ENCODE measurements at regions not wholly inside any gene's neighbourhood (a gene's known extent, or its start where the extent isn't known, plus 50 kb on each side); places are given as distances from the start of the nearest gene placed in this dataset.
"Not testable (repeated sequence)": the region's sequence is repeated elsewhere in the genome, so short reads cannot be mapped to it uniquely, and the experiment has no call there.

GRCh38 chr13:55613429-55614187, 1527.1 kb upstream of the PRR20A start:
- Histone ChIP-seq H3K4me1 (ENCODE audit: control insufficient read depth, insufficient read depth, low read length, poor library complexity, severe bottlenecking) (no peaks in the 10 kb centered on the region), H3K36me3 (ENCODE audit: control insufficient read depth, insufficient read depth, low read length) (no peaks in the 10 kb centered on the region), H3K27ac (ENCODE audit: low read depth, low read length, severe bottlenecking) (no peak overlapping the region), H3K4me3 (ENCODE audit: extremely low read depth, insufficient read depth, low read length, poor library complexity, severe bottlenecking) (no peak overlapping the region), H3K9me3 (ENCODE audit: control insufficient read depth, low read length) (no peaks in the 10 kb centered on the region)
- 83% methylated on average over 1 of the region's 4 CpGs; no CpG with 5 or more reads in 1 of the 2 experiments for WGBS, 2 experiments (ENCODE audit: insufficient coverage in 2 of 2)

DNA sequence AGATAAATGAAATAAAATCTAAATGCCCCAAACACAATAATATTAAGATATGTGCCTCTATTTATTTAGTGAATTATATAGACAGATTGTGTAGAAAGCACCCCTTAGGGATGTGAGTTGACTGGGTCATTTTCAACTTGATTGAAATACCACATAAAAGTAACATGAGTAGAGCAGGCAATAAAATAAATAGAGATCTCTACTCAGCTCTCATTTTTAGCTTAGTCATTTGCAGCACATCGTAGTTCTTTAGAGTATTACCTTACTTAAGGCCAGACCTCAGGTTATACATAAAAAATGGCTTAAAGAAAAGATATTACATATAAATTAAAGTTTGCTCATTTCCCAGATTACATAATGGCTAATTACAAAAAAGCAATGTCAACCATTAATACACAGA, 1525.6 kb upstream of the PRR20A start:
- WGBS, 2 experiments (ENCODE audit: insufficient coverage in 2 of 2): no CpG with 5 or more reads among the region's 1 CpG
- H3K4me1 ChIP-seq (ENCODE audit: control insufficient read depth, insufficient read depth, low read length, poor library complexity, severe bottlenecking): no peaks in the 10 kb centered on the region

DNA sequence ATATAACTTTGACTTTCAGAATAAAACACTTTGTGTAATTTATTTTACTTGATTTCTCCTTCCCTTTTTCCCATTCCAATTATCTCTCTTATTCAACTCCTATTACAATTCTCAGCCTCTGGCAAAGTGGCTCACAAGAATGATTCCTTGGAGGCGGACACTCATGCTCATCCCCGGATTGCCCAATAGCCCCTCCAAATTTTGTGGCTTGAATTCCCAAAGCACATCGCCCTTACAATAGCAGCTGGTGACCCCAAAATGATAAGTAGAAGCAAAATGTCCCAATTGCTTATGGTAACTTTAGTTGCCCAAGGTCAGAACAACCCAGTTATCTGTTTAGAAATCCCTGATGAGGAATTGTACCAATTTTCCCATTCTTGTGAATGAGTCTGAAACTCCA, 1523.5 kb upstream of the PRR20A start:
- no peak overlapping the region for H3K4me3 ChIP-seq (ENCODE audit: extremely low read depth, insufficient read depth, low read length, poor library complexity, severe bottlenecking)
- no peaks in the 10 kb centered on the region for H3K9me3 ChIP-seq (ENCODE audit: control insufficient read depth, low read length)
- H3K36me3 ChIP-seq (ENCODE audit: control insufficient read depth, insufficient read depth, low read length): no peaks in the 10 kb centered on the region
- no peak overlapping the region for H3K27ac ChIP-seq (ENCODE audit: low read depth, low read length, severe bottlenecking)
- WGBS, 2 experiments (ENCODE audit: insufficient coverage in 2 of 2): 100% methylated on average over 1 of the region's 3 CpGs
- no peaks in the 10 kb centered on the region for H3K4me1 ChIP-seq (ENCODE audit: control insufficient read depth, insufficient read depth, low read length, poor library complexity, severe bottlenecking)

More for the DNA sequence above, 1525.6 kb upstream of the PRR20A start:
- Histone ChIP-seq H3K9me3 (ENCODE audit: control insufficient read depth, low read length) (no peaks in the 10 kb centered on the region), H3K4me3 (ENCODE audit: extremely low read depth, insufficient read depth, low read length, poor library complexity, severe bottlenecking) (no peak overlapping the region), H3K27ac (ENCODE audit: low read depth, low read length, severe bottlenecking) (no peak overlapping the region), H3K36me3 (ENCODE audit: control insufficient read depth, insufficient read depth, low read length) (no peaks in the 10 kb centered on the region)

DNA sequence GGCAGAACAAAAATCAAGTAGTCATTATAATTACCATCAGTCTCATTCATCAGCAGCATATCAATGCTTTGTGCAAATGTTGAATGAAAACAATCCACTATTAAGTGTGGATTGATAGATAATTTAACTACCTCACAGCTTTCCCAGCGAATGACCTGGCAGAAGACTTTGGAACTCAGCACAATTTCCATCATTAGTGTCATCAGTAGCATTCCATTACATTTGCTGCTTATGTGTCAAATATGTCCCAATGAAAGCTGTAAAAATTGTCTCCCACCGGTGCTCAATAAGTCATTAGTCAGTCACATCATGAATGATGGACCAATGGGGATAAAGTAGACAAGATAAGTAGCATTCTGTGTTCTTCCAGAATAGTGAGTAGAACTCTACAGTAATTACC, 1513.5 kb upstream of the PRR20A start:
- no peaks in the 10 kb centered on the region for H3K9me3 ChIP-seq (ENCODE audit: control insufficient read depth, low read length)
- no peaks in the 10 kb centered on the region for H3K4me1 ChIP-seq (ENCODE audit: control insufficient read depth, insufficient read depth, low read length, poor library complexity, severe bottlenecking)
- H3K36me3 ChIP-seq (ENCODE audit: control insufficient read depth, insufficient read depth, low read length): no peaks in the 10 kb centered on the region
- H3K27ac ChIP-seq (ENCODE audit: low read depth, low read length, severe bottlenecking): no peak overlapping the region
- WGBS, 2 experiments (ENCODE audit: insufficient coverage in 2 of 2): 88 to 100% methylated on average over 1 to 2 of the region's 2 CpGs
- no peak overlapping the region for H3K4me3 ChIP-seq (ENCODE audit: extremely low read depth, insufficient read depth, low read length, poor library complexity, severe bottlenecking)

DNA sequence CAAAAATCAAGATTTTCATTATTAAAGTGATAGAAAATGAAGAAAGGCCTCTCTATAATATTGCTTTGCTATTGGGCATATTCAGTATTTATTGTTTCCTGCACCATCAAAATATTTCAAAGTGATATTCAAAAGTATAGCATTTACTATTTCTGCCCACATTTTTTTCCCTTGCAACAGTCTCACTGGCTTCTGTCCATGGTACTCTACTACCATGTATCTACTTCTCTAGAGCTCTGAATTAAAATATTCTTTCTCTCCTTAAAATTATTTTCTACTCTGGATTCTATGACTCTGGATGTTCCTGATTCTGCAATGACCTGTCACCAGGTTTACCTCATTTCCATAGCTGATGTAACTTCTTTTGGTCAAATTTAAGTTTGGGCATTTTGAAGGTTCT, 1508.3 kb upstream of the PRR20A start:
- Histone ChIP-seq H3K9me3 (ENCODE audit: control insufficient read depth, low read length) (no peaks in the 10 kb centered on the region), H3K36me3 (ENCODE audit: control insufficient read depth, insufficient read depth, low read length) (no peaks in the 10 kb centered on the region), H3K4me1 (ENCODE audit: control insufficient read depth, insufficient read depth, low read length, poor library complexity, severe bottlenecking) (no peaks in the 10 kb centered on the region), H3K4me3 (ENCODE audit: extremely low read depth, insufficient read depth, low read length, poor library complexity, severe bottlenecking) (no peak overlapping the region), H3K27ac (ENCODE audit: low read depth, low read length, severe bottlenecking) (no peak overlapping the region)

GRCh38 chr13:55649485-55649884, 1491.2 kb upstream of the PRR20A start:
- Histone ChIP-seq H3K4me3 (ENCODE audit: extremely low read depth, insufficient read depth, low read length, poor library complexity, severe bottlenecking) (no peak overlapping the region), H3K4me1 (ENCODE audit: control insufficient read depth, insufficient read depth, low read length, poor library complexity, severe bottlenecking) (no peaks in the 10 kb centered on the region), H3K27ac (ENCODE audit: low read depth, low read length, severe bottlenecking) (no peak overlapping the region), H3K9me3 (ENCODE audit: control insufficient read depth, low read length) (no peaks in the 10 kb centered on the region), H3K36me3 (ENCODE audit: control insufficient read depth, insufficient read depth, low read length) (no peaks in the 10 kb centered on the region)
- WGBS, 2 experiments (ENCODE audit: insufficient coverage in 2 of 2): 100% methylated on average over 1 of the region's 1 CpG; no CpG with 5 or more reads in 1 of the 2 experiments

DNA sequence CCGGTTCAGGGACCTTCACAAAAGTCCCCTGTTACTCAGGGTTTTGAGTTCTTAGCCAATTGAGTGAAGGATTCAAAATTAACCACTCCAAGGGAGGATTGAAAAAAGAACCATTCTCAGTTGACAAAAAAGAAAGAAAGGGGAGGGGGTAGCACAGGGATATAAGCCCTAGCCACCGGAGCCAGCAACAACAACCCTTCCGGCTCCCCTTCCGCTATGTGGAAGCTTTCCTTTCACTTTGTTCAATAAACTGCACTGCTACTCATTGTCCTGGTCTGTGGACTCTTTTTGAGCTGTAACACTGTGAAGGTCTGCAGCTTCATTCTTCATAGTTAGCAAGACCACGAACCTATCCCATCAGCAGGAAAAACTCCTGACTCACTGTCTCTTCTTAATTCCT, 1488.1 kb upstream of the PRR20A start:
- Histone ChIP-seq H3K9me3 (ENCODE audit: control insufficient read depth, low read length) (no peaks in the 10 kb centered on the region), H3K4me1 (ENCODE audit: control insufficient read depth, insufficient read depth, low read length, poor library complexity, severe bottlenecking) (no peaks in the 10 kb centered on the region), H3K27ac (ENCODE audit: low read depth, low read length, severe bottlenecking) (no peak overlapping the region), H3K4me3 (ENCODE audit: extremely low read depth, insufficient read depth, low read length, poor library complexity, severe bottlenecking) (no peak overlapping the region), H3K36me3 (ENCODE audit: control insufficient read depth, insufficient read depth, low read length) (no peaks in the 10 kb centered on the region)
- WGBS, 2 experiments (ENCODE audit: insufficient coverage in 2 of 2): 88 to 100% methylated on average over 2 to 3 of the region's 5 CpGs

DNA sequence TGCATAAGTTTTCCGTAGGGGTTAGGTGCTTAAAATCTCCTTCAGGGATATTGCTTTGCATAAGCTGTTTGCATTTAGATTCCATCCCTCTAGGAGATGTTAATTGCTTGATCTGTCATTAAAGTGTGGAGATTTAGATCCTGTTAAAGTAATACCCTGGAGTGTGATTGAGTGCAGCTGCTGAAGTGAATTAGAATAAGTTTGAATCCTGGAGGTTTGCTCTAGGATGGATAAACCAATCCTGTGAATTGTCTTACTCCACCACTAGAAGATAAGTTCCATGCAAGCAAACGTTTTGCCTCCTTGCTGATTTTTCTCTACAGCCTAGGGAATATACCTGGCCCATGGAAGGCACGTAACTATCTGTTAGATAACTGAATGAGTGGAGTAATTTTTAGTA, 1487.2 kb upstream of the PRR20A start:
- no peaks in the 10 kb centered on the region for H3K4me1 ChIP-seq (ENCODE audit: control insufficient read depth, insufficient read depth, low read length, poor library complexity, severe bottlenecking)
- no peak overlapping the region for H3K27ac ChIP-seq (ENCODE audit: low read depth, low read length, severe bottlenecking)
- WGBS, 2 experiments (ENCODE audit: insufficient coverage in 2 of 2): 43% methylated on average over 1 of the region's 3 CpGs; no CpG with 5 or more reads in 1 of the 2 experiments
- no peak overlapping the region for H3K4me3 ChIP-seq (ENCODE audit: extremely low read depth, insufficient read depth, low read length, poor library complexity, severe bottlenecking)
- H3K36me3 ChIP-seq (ENCODE audit: control insufficient read depth, insufficient read depth, low read length): no peaks in the 10 kb centered on the region
- H3K9me3 ChIP-seq (ENCODE audit: control insufficient read depth, low read length): no peaks in the 10 kb centered on the region

- no peak overlapping the region for H3K4me3 ChIP-seq (ENCODE audit: extremely low read depth, insufficient read depth, low read length, poor library complexity, severe bottlenecking)
- H3K4me1 ChIP-seq (ENCODE audit: control insufficient read depth, insufficient read depth, low read length, poor library complexity, severe bottlenecking): no peaks in the 10 kb centered on the region
- H3K27ac ChIP-seq (ENCODE audit: low read depth, low read length, severe bottlenecking): no peak overlapping the region
- no peaks in the 10 kb centered on the region for H3K36me3 ChIP-seq (ENCODE audit: control insufficient read depth, insufficient read depth, low read length)
- H3K9me3 ChIP-seq (ENCODE audit: control insufficient read depth, low read length): no peaks in the 10 kb centered on the region
Observed at GRCh38 chr13:55654243-55654642, 1486.5 kb upstream of the PRR20A start.

DNA sequence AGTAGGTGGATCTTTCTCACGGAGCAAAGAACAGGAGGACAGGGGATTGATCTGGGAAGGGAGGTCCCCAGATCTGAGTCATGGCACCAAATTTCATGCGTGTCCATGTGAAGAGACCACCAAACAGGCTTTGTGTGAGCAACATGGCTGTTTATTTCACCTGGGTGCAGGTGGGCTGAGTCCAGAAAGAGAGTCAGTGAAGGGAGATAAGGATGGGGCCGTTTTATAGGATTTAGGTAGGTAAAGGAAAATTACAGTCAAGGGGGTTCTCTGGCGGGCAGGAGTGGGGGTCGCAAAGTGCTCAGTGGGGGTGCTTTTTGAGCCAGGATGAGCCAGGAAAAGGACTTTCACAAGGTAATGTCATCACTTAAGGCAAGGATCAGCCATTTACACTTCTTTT, 1480.5 kb upstream of the PRR20A start:
- not testable (repeated sequence) for H3K4me3 ChIP-seq (ENCODE audit: extremely low read depth, insufficient read depth, low read length, poor library complexity, severe bottlenecking); H3K36me3 ChIP-seq (ENCODE audit: control insufficient read depth, insufficient read depth, low read length); H3K9me3 ChIP-seq (ENCODE audit: control insufficient read depth, low read length); H3K4me1 ChIP-seq (ENCODE audit: control insufficient read depth, insufficient read depth, low read length, poor library complexity, severe bottlenecking); H3K27ac ChIP-seq (ENCODE audit: low read depth, low read length, severe bottlenecking)
- 23 to 26% methylated on average over 2 of the region's 5 CpGs for WGBS, 2 experiments (ENCODE audit: insufficient coverage in 2 of 2)

- H3K36me3 ChIP-seq (ENCODE audit: control insufficient read depth, insufficient read depth, low read length): no peaks in the 10 kb centered on the region
- H3K9me3 ChIP-seq (ENCODE audit: control insufficient read depth, low read length): peaks cover 4% of the 10 kb centered on the region
- no peaks in the 10 kb centered on the region for H3K4me1 ChIP-seq (ENCODE audit: control insufficient read depth, insufficient read depth, low read length, poor library complexity, severe bottlenecking)
- no CpG with 5 or more reads among the region's 1 CpG for WGBS, 2 experiments (ENCODE audit: insufficient coverage in 2 of 2)
- no peak overlapping the region for H3K27ac ChIP-seq (ENCODE audit: low read depth, low read length, severe bottlenecking)
- H3K4me3 ChIP-seq (ENCODE audit: extremely low read depth, insufficient read depth, low read length, poor library complexity, severe bottlenecking): no peak overlapping the region
Observed at GRCh38 chr13:55660851-55661250, 1479.9 kb upstream of the PRR20A start.

Data from mesodermal cell (in vitro differentiated cells).